HepG2 (cell line): ENCODE measurements at regions not wholly inside any gene's neighbourhood (a gene's known extent, or its start where the extent isn't known, plus 50 kb on each side); places are given as distances from the start of the nearest gene placed in this dataset.
"Not testable (repeated sequence)": the region's sequence is repeated elsewhere in the genome, so short reads cannot be mapped to it uniquely, and the experiment has no call there.

Source experiments
- ATAC-seq: fragments of 200-7000 bp; cut with Tn5 transposase; 3 replicates; pipeline ENCODE4 v1.9.1; 2020; ENCODE audit warnings: mild to moderate bottlenecking, moderate library complexity
- BruUV-seq: library from RNA; stranded (reverse); fragments of 400-500 nt; replicated peaks from 2 replicates; lab custom pipeline; 2021; lab: Mats Ljungman, UMichigan
- CTCF ChIA-PET: fragments of 300-600 bp; formaldehyde crosslinking; extraction: SDS; loops from one replicate; lab custom pipeline; 2021; ENCODE audit warnings: low total read pairs, inconsistent platforms, low intra/inter-chr PET ratio; lab: Yijun Ruan, JAX
- POLR2A ChIA-PET: fragments of 350-600 bp; sonication (Branson Sonifier 250); formaldehyde crosslinking; loops from one replicate; lab custom pipeline; 2020; ENCODE audit warnings: antibody characterized with exemption, inconsistent platforms; lab: Yijun Ruan, JAX
- DNase-seq: peaks from one replicate; pipeline ENCODE4 v3.0.0-alpha.2; 2015; ENCODE audit warnings: low spot score
- FAIRE-seq: peaks from 3 replicates; lab custom pipeline; 2011; peaks lifted over from hg19 to GRCh38; lab: Jason Lieb, UNC
- H2AFZ ChIP-seq: one replicate; pipeline ENCODE4 v1.6.1; 2011; ENCODE audit warnings: low read length, inconsistent platforms
- H3K27ac ChIP-seq: fragments of 300-600 bp; 3 replicates; pipeline ENCODE4 v1.8.0; 2011; ENCODE audit warnings: mixed run types, mild to moderate bottlenecking, mixed read lengths, low read length, inconsistent platforms; ENCODE audit not compliant: insufficient read depth; ENCODE audit errors: extremely low read length
- H3K27me3 ChIP-seq, 2 experiments: fragments of 200-600 bp in 1 of 2; 2 replicates in 1 of 2; 3 replicates in 1 of 2; pipeline versions ENCODE4 v1.6.0 to v1.8.0; 2011; ENCODE audit warnings: low read length in 2 of 2, mild to moderate bottlenecking in 2 of 2, moderate library complexity in 2 of 2, inconsistent platforms in 1 of 2; ENCODE audit not compliant: insufficient read depth in 2 of 2, control insufficient read depth in 1 of 2
- H3K36me3 ChIP-seq, 2 experiments: fragments of 200-600 bp in 1 of 2; replicated peaks in 1 of 2; 2 replicates in 1 of 2; 3 replicates in 1 of 2; pipeline versions ENCODE4 v1.5.1 to v1.8.0; 2011; ENCODE audit warnings: low read length in 2 of 2, inconsistent platforms in 1 of 2; ENCODE audit not compliant: insufficient read depth in 2 of 2, control insufficient read depth in 1 of 2
- H3K4me1 ChIP-seq: 2 replicates; pipeline ENCODE4 v1.5.1; 2012; ENCODE audit warnings: low read length, inconsistent platforms; ENCODE audit not compliant: insufficient read depth
- H3K4me2 ChIP-seq: 2 replicates; pipeline ENCODE4 v1.6.0; 2011; ENCODE audit warnings: low read depth, low read length, inconsistent platforms
- H3K4me3 ChIP-seq, 3 experiments: fragments of 200-600 bp in 1 of 3; sonication (generic), shearing (Covaris generic) in 1 of 3; replicated peaks in 1 of 3; 2 replicates each; pipeline ENCODE4 v1.5.1; 2011 to 2016; ENCODE audit warnings: low read length in 3 of 3, inconsistent platforms in 2 of 3, low read depth in 2 of 3, mild to moderate bottlenecking in 2 of 3, control low read depth in 1 of 3, mixed read lengths in 1 of 3; ENCODE audit not compliant: insufficient read depth in 1 of 3
- H3K79me2 ChIP-seq: one replicate; pipeline ENCODE4 v1.6.1; 2011; ENCODE audit warnings: low read length, inconsistent platforms; ENCODE audit not compliant: insufficient read depth
- H3K9ac ChIP-seq: 2 replicates; pipeline ENCODE4 v1.6.0; 2011; ENCODE audit warnings: mild to moderate bottlenecking, low read depth, low read length, inconsistent platforms; ENCODE audit not compliant: insufficient read depth
- H3K9me3 ChIP-seq: 2 replicates; pipeline ENCODE4 v1.5.1; 2012; ENCODE audit warnings: mild to moderate bottlenecking, low read length
- H4K20me1 ChIP-seq: 2 replicates; pipeline ENCODE4 v1.6.0; 2011; ENCODE audit warnings: inconsistent platforms, mild to moderate bottlenecking, low read length, moderate library complexity; ENCODE audit not compliant: insufficient read depth
- CEBPG ChIP-seq: IDR thresholded peaks from 2 replicates; pipeline ENCODE4 v1.6.1; 2016
- GATAD2A ChIP-seq: IDR thresholded peaks from 2 replicates; pipeline ENCODE4 v1.6.1; 2016
- SOX13 ChIP-seq, 3 experiments: fragments of 450-650 bp in 1 of 3; sonication (generic) in 1 of 3; formaldehyde crosslinking in 1 of 3; IDR thresholded peaks in 2 of 3; conservative IDR thresholded peaks in 1 of 3; 2 replicates each; pipeline versions ENCODE4 v1.5.0 to v1.6.1; 2016 to 2020; ENCODE audit warnings: antibody characterized with exemption in 1 of 3, mild to moderate bottlenecking in 1 of 3, missing compliant biosample characterization in 1 of 3, missing genetic modification reagents in 1 of 3, moderate library complexity in 1 of 3
- SOX5 ChIP-seq: IDR thresholded peaks from 2 replicates; pipeline ENCODE4 v1.6.1; 2016; ENCODE audit warnings: borderline replicate concordance
- SOX6 ChIP-seq, 2 experiments: fragments of 450-650 bp in 1 of 2; sonication (generic) in 1 of 2; formaldehyde crosslinking in 1 of 2; IDR thresholded peaks; 2 replicates each; pipeline versions ENCODE4 v1.4.0 to v1.6.1; 2017 to 2020; ENCODE audit warnings: antibody characterized with exemption in 1 of 2, mild to moderate bottlenecking in 1 of 2, missing genetic modification reagents in 1 of 2
- WGBS: methylation state at CpG from one replicate; pipeline ENCODE4 v1.1.6; 2017; ENCODE audit warnings: low lambda C conversion rate; 5-methylcytosine and 5-hydroxymethylcytosine counted together
- in situ Hi-C: cut with HindIII; loops from 2 replicates; pipeline ENCODE4 v1.10.0; 2017; ENCODE audit warnings: low pct_unique_long_range_greater_than_20kb; ENCODE audit not compliant: extremely low pct_ligation_motif_present
- intact Hi-C: fragments of 100-400 bp; cut with micrococcal nuclease; formaldehyde crosslinking; loops from one replicate; pipeline ENCODE4 v1.10.0; 2022; ENCODE audit not compliant: unreplicated experiment
- TF ChIP-seq, protein P1 (sequence below): IDR thresholded peaks from 2 replicates; pipeline ENCODE4 v1.4.0; 2020; ENCODE audit warnings: mild to moderate bottlenecking, missing genetic modification reagents

DNA sequence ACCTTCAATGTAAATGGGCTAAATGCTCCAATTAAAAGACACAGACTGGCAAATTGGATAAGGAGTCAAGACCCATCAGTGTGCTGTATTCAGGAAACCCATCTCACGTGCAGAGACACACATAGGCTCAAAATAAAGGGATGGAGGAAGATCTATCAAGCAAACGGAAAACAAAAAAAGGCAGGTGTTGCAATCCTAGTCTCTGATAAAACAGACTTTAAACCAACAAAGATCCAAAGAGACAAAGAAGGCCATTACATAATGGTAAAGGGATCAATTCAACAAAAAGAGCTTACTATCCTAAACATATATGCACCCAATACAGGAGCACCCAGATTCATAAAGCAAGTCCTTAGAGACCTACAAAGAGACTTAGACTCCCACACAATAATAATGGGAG, 161.6 kb downstream of the AHSP start:
- CTCF ChIA-PET; H4K20me1 ChIP-seq; ATAC-seq; H3K79me2 ChIP-seq; H3K27ac ChIP-seq; BruUV-seq; H3K4me2 ChIP-seq; FAIRE-seq; H3K27me3 ChIP-seq; H3K9ac ChIP-seq; DNase-seq; H3K36me3 ChIP-seq; in situ Hi-C loops; H3K4me1 ChIP-seq; POLR2A ChIA-PET; H2AFZ ChIP-seq; H3K9me3 ChIP-seq; intact Hi-C loops; H3K4me3 ChIP-seq; TF ChIP-seq SOX13, SOX6 (IDR thresholded peaks at IDR 0.05): not testable (repeated sequence)
- WGBS, result 1% methylated on average over 2 of the region's 2 CpGs
- TF ChIP-seq GATAD2A (CRISPR knock-in tag) (peak; percentile 19; the same call in 1 of the 2 replicates), CEBPG (CRISPR knock-in tag) (0 out of 2 replicates have a peak, but pooled peaks have one; percentile 43), SOX13 (CRISPR knock-in tag; conservative IDR thresholded peaks at IDR 0.05 in 1 of 2, IDR thresholded peaks at IDR 0.05 in 1 of 2) (peak in 1 of 2 experiments; percentile 74; a peak in 2 of 4 replicates), SOX5 (CRISPR knock-in tag) (peak; percentile 53; the same call in 1 of the 2 replicates), SOX6 (CRISPR knock-in tag; IDR thresholded peaks at IDR 0.05) (peak; percentile 75)
- TF ChIP-seq, protein P1, sequence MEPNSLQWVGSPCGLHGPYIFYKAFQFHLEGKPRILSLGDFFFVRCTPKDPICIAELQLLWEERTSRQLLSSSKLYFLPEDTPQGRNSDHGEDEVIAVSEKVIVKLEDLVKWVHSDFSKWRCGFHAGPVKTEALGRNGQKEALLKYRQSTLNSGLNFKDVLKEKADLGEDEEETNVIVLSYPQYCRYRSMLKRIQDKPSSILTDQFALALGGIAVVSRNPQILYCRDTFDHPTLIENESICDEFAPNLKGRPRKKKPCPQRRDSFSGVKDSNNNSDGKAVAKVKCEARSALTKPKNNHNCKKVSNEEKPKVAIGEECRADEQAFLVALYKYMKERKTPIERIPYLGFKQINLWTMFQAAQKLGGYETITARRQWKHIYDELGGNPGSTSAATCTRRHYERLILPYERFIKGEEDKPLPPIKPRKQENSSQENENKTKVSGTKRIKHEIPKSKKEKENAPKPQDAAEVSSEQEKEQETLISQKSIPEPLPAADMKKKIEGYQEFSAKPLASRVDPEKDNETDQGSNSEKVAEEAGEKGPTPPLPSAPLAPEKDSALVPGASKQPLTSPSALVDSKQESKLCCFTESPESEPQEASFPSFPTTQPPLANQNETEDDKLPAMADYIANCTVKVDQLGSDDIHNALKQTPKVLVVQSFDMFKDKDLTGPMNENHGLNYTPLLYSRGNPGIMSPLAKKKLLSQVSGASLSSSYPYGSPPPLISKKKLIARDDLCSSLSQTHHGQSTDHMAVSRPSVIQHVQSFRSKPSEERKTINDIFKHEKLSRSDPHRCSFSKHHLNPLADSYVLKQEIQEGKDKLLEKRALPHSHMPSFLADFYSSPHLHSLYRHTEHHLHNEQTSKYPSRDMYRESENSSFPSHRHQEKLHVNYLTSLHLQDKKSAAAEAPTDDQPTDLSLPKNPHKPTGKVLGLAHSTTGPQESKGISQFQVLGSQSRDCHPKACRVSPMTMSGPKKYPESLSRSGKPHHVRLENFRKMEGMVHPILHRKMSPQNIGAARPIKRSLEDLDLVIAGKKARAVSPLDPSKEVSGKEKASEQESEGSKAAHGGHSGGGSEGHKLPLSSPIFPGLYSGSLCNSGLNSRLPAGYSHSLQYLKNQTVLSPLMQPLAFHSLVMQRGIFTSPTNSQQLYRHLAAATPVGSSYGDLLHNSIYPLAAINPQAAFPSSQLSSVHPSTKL (CRISPR knock-in tag), result peak; percentile 27; the same call in 1 of the 2 replicates

DNA sequence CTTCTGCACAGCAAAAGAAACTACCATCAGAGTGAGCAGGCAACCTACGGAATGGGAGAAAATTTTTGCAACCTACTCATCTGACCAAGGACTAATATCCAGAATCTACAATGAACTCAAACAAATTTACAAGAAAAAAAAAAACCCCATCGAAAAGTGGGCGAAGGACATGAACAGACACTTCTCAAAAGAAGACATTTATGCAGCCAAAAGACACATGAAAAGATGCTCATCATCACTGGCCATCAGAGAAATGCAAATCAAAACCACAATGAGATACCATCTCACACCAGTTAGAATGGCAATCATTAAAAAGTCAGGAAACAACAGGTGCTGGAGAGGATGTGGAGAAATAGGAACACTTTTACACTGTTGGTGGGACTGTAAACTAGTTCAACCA, 164.6 kb downstream of the AHSP start:
- H2AFZ ChIP-seq, H3K9ac ChIP-seq, POLR2A ChIA-PET, ATAC-seq, H3K27me3 ChIP-seq, in situ Hi-C loops, H3K4me1 ChIP-seq, H3K79me2 ChIP-seq, FAIRE-seq, CTCF ChIA-PET, H3K4me3 ChIP-seq, H3K9me3 ChIP-seq, H3K4me2 ChIP-seq, intact Hi-C loops, H3K36me3 ChIP-seq, H3K27ac ChIP-seq, DNase-seq, H4K20me1 ChIP-seq, BruUV-seq: not testable (repeated sequence)
- 20% methylated on average over 3 of the region's 3 CpGs for WGBS
